Bronchial epithelial cell (primary cell): ENCODE measurements at regions not wholly inside any gene's neighbourhood (a gene's known extent, or its start where the extent isn't known, plus 50 kb on each side); places are given as distances from the start of the nearest gene placed in this dataset.

Experiments
- DNase-seq: peaks from one replicate; pipeline ENCODE4 v3.0.0-alpha.2; 2010; ENCODE audit warnings: low read depth
- FAIRE-seq: peaks from 2 replicates; lab custom pipeline; 2011; peaks lifted over from hg19 to GRCh38; lab: Jason Lieb, UNC
- H3K27me3 ChIP-seq: 2 replicates; pipeline ENCODE4 v1.5.1; 2011; ENCODE audit warnings: low read length; ENCODE audit not compliant: control insufficient read depth, insufficient read depth
- H3K36me3 ChIP-seq: 2 replicates; pipeline ENCODE4 v1.5.1; 2011; ENCODE audit warnings: low read length; ENCODE audit not compliant: control insufficient read depth, insufficient read depth
- H3K4me3 ChIP-seq: 2 replicates; pipeline ENCODE4 v1.5.1; 2011; ENCODE audit warnings: mild to moderate bottlenecking, low read depth, low read length, control low read depth
- TF ChIP-seq, protein P1 (sequence below): IDR thresholded peaks from 2 replicates; pipeline ENCODE4 v1.5.1; 2011; ENCODE audit warnings: mild to moderate bottlenecking, moderate library complexity, low read length, control low read depth, inconsistent platforms; ENCODE audit not compliant: insufficient read depth, severe bottlenecking

DNA sequence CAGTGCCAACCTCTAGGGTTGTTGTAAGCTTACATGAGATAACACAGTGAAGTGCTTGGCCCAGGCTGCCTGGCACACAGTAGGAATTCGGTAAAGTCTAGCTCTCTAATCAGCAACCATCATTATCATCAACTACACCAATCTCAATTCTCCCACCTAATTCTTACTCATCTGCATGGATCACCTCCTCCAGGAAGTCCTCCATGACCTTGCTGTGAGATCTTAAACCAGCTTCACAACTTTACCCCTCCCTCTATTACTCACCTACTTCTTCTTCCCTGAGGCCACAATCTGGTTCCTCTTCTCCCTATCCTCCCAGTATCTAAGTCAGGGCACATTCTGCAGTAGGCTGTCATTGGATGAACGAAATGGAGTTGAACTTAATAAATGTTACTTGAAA is 67.3 kb downstream of the GSC start:
- Histone ChIP-seq H3K4me3 (no peak overlapping the region), H3K27me3 (no peaks in the 10 kb centered on the region), H3K36me3 (no peaks in the 10 kb centered on the region)
- DNase-seq, result peak; percentile 48
- FAIRE-seq, result no peak
- TF ChIP-seq, protein P1, sequence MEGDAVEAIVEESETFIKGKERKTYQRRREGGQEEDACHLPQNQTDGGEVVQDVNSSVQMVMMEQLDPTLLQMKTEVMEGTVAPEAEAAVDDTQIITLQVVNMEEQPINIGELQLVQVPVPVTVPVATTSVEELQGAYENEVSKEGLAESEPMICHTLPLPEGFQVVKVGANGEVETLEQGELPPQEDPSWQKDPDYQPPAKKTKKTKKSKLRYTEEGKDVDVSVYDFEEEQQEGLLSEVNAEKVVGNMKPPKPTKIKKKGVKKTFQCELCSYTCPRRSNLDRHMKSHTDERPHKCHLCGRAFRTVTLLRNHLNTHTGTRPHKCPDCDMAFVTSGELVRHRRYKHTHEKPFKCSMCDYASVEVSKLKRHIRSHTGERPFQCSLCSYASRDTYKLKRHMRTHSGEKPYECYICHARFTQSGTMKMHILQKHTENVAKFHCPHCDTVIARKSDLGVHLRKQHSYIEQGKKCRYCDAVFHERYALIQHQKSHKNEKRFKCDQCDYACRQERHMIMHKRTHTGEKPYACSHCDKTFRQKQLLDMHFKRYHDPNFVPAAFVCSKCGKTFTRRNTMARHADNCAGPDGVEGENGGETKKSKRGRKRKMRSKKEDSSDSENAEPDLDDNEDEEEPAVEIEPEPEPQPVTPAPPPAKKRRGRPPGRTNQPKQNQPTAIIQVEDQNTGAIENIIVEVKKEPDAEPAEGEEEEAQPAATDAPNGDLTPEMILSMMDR, result no peak

GRCh38 chr14:94701861-94702370 is 68.0 kb downstream of the GSC start:
- TF ChIP-seq, protein P1, result no peak
- Histone ChIP-seq H3K27me3 (no peaks in the 10 kb centered on the region), H3K36me3 (no peaks in the 10 kb centered on the region), H3K4me3 (no peak overlapping the region)
- FAIRE-seq, result no peak
- DNase-seq, result no peak

- Histone ChIP-seq H3K36me3 (no peaks in the 10 kb centered on the region), H3K4me3 (no peak overlapping the region), H3K27me3 (no peaks in the 10 kb centered on the region)
- FAIRE-seq (no peak), DNase-seq (no peak)
- TF ChIP-seq, protein P1, result no peak
Measured at GRCh38 chr14:94700336-94700735, 69.6 kb downstream of the GSC start.

DNA sequence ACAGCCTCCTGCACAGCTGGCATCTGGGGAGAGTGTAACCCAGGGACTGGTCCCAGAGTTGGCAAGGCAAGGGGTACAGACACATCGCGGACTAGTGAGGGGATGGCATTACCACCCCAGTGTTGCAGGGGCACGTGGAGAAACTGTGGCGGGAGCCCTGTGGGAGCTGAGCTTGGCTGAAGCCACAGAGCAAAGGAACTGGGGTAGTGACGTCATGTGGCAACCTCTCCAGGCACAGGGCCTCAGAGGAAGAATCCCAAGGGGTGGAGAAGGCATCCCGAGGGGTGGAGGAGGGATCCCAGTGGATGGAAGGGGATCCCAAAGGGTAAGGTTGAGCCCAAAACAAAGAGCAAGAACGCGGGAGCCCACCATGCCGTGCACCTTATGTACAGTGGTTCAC is 70.1 kb downstream of the GSC start:
- Histone ChIP-seq H3K27me3 (no peaks in the 10 kb centered on the region), H3K4me3 (no peak overlapping the region), H3K36me3 (no peaks in the 10 kb centered on the region)
- TF ChIP-seq, protein P1, result no peak
- FAIRE-seq (no peak), DNase-seq (no peak)

DNA sequence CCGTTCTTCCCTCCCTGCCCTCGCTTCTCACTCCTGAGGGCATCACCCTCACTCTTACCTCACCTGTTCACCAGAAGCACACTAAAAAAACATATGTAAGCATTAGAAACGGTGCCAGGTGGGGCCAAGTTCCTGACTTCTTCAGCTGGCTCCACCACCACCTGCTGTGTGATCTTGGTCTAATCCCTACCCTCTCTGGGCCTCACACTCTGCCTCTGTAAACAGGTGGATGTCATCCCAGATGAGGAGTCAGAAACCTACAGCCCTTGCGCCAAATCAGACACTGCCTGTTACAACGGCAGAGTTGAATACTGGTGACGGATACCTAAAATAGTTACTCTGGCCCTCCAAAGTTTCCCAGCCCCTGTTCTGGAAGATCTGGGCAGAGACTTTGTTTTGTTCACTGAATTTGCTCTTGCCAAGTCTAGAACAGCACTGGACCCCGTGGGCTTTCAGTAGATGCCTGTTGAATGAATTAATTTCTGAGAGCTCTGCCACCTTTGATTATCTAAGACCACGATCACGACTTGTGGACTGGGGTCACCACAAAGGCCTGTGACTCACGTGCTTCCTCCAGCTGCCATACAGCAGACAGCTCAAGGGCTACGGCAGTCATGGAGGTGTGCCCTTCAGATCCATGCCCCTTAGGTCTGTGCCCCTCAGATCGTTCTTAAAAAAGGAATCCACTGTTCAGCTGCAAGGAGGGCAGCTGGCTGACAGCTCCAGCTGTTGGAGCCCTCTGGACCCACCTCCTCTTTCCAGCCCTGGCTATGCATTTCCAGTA is 71.9 kb downstream of the GSC start:
- no peak overlapping the region for H3K4me3 ChIP-seq
- FAIRE-seq (no peak), DNase-seq (no peak)
- H3K27me3 ChIP-seq, result no peaks in the 10 kb centered on the region
- TF ChIP-seq, protein P1, result no peak
- H3K36me3 ChIP-seq, result no peaks in the 10 kb centered on the region

- DNase-seq (no peak), FAIRE-seq (no peak)
- TF ChIP-seq, protein P1, result no peak
- Histone ChIP-seq H3K36me3 (no peaks in the 10 kb centered on the region), H3K27me3 (no peaks in the 10 kb centered on the region), H3K4me3 (no peak overlapping the region)
Measured at GRCh38 chr14:94696518-94696917, 73.4 kb downstream of the GSC start.
